ENCODE measurements at regions not wholly inside any gene's neighbourhood (a gene's known extent, or its start where the extent isn't known, plus 50 kb on each side); places are given as distances from the start of the nearest gene placed in this dataset.

- TF ChIP-seq POLR2A (IDR thresholded peaks at IDR 0.05) = no peak
- TF ChIP-seq CTCF (IDR thresholded peaks at IDR 0.05) = no peak
- DNase-seq = peak in 1 of 2 donors; percentile 21
- H3K4me1 ChIP-seq = peaks cover 21 to 32% of the 10 kb centered on the region in 2 donors
- H3K9me3 ChIP-seq = no peaks in the 10 kb centered on the region
- 57 to 64% methylated on average over 7 of the region's 7 CpGs for WGBS, 2 donors
- no peaks in the 10 kb centered on the region for H3K36me3 ChIP-seq
- peak overlapping the region; percentile 49 to 83 (median 72) for H3K27ac ChIP-seq
- intact Hi-C loops (cut with DNase I) = no loop called here
- no peaks in the 10 kb centered on the region for H3K27me3 ChIP-seq
- H3K4me3 ChIP-seq (replicated peaks in 1 of 3) = no peak overlapping the region
These were observed 193.2 kb upstream of the TPRG1 start for GRCh38 chr3:188978421-188979171.

GRCh38 chr3:188979248-188979647 lies 192.5 kb upstream of the TPRG1 start:
- H3K9me3 ChIP-seq = no peaks in the 10 kb centered on the region
- no peak for DNase-seq
- H3K36me3 ChIP-seq = no peaks in the 10 kb centered on the region
- peak overlapping the region; percentile 49 to 83 (median 72) for H3K27ac ChIP-seq
- H3K4me3 ChIP-seq (replicated peaks in 1 of 3) = no peak overlapping the region
- peaks cover 18 to 25% of the 10 kb centered on the region in 2 donors for H3K4me1 ChIP-seq
- no peak for TF ChIP-seq POLR2A (IDR thresholded peaks at IDR 0.05)
- no peak for TF ChIP-seq CTCF (IDR thresholded peaks at IDR 0.05)
- 51 to 63% methylated on average over 7 of the region's 7 CpGs for WGBS, 2 donors
- intact Hi-C loops (cut with DNase I) = no loop called here
- no peaks in the 10 kb centered on the region for H3K27me3 ChIP-seq

- DNase-seq = peak; percentile 91
- no peak overlapping the region for H3K4me3 ChIP-seq (replicated peaks in 1 of 3)
- H3K27ac ChIP-seq = peak overlapping the region; percentile 49 to 83 (median 72)
- 29 to 39% methylated on average over 6 of the region's 6 CpGs for WGBS, 2 donors
- H3K4me1 ChIP-seq = peaks cover 18 to 20% of the 10 kb centered on the region in 2 donors
- no peaks in the 10 kb centered on the region for H3K9me3 ChIP-seq
- intact Hi-C loops (cut with DNase I) = no loop called here
- H3K27me3 ChIP-seq = no peaks in the 10 kb centered on the region
- H3K36me3 ChIP-seq = no peaks in the 10 kb centered on the region
- TF ChIP-seq CTCF (IDR thresholded peaks at IDR 0.05) = no peak
- peak in 1 of 2 donors; percentile 15 for TF ChIP-seq POLR2A (IDR thresholded peaks at IDR 0.05)
These were observed 192.0 kb upstream of the TPRG1 start for GRCh38 chr3:188979669-188980310.

GRCh38 chr3:188993181-188993580 lies 178.6 kb upstream of the TPRG1 start:
- TF ChIP-seq POLR2A (IDR thresholded peaks at IDR 0.05) = no peak
- intact Hi-C loops (cut with DNase I) = no loop called here
- Histone ChIP-seq H3K27me3 (no peaks in the 10 kb centered on the region), H3K9me3 (no peaks in the 10 kb centered on the region), H3K36me3 (no peaks in the 10 kb centered on the region), H3K27ac (no peak overlapping the region), H3K4me3 (replicated peaks in 1 of 3) (no peak overlapping the region), H3K4me1 (no peaks in the 10 kb centered on the region)
- WGBS, 2 donors = 88 to 90% methylated on average over 4 of the region's 4 CpGs
- DNase-seq = no peak

- H3K9me3 ChIP-seq = no peaks in the 10 kb centered on the region
- no peak for DNase-seq
- TF ChIP-seq POLR2A (IDR thresholded peaks at IDR 0.05) (no peak), CTCF (IDR thresholded peaks at IDR 0.05) (no peak)
- no peaks in the 10 kb centered on the region for H3K27me3 ChIP-seq
- H3K4me1 ChIP-seq = no peaks in the 10 kb centered on the region
- no peaks in the 10 kb centered on the region for H3K36me3 ChIP-seq
- no peak overlapping the region for H3K4me3 ChIP-seq (replicated peaks in 1 of 3)
- intact Hi-C loops (cut with DNase I) = no loop called here
- H3K27ac ChIP-seq = no peak overlapping the region
These were observed 170.2 kb upstream of the TPRG1 start for GRCh38 chr3:189001559-189001958.
